ENCODE measurements at regions not wholly inside any gene's neighbourhood (a gene's known extent, or its start where the extent isn't known, plus 50 kb on each side); places are given as distances from the start of the nearest gene placed in this dataset.

- TF ChIP-seq CTCF (IDR thresholded peaks at IDR 0.05), result no peak
Measured at GRCh38 chr6:51116723-51117122, 298.1 kb downstream of the TFAP2B start.

DNA sequence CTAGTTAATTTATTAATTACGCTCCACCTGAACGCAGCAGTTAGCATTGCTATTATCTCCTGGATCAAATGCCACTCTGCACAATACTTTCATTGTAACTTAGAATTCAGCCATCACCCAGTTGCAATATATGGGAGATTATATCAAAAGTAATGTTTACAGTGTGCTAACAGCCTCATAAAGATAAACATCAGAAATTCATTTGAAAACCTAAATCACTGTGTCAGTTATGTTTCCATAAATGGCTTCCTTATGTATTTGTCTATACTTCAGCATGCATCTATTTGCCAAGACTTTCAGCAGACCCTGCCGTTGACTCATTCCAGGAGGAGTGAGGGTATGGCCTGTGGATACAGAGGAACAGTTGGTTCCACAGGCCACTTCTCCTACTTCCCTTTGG is 300.1 kb downstream of the TFAP2B start:
- no peak for TF ChIP-seq CTCF (IDR thresholded peaks at IDR 0.05)

GRCh38 chr6:51120016-51120415 is 301.3 kb downstream of the TFAP2B start:
- TF ChIP-seq CTCF (IDR thresholded peaks at IDR 0.05), result no peak

- no peak for TF ChIP-seq CTCF (IDR thresholded peaks at IDR 0.05)
Measured at GRCh38 chr6:51129043-51129442, 310.4 kb downstream of the TFAP2B start.

GRCh38 chr6:51137777-51138176 is 319.1 kb downstream of the TFAP2B start:
- no peak for TF ChIP-seq CTCF (IDR thresholded peaks at IDR 0.05)

GRCh38 chr6:51139950-51140385 is 321.3 kb downstream of the TFAP2B start:
- no peak for TF ChIP-seq CTCF (IDR thresholded peaks at IDR 0.05)

GRCh38 chr6:51141080-51141479 is 322.4 kb downstream of the TFAP2B start:
- TF ChIP-seq CTCF (IDR thresholded peaks at IDR 0.05), result no peak

DNA sequence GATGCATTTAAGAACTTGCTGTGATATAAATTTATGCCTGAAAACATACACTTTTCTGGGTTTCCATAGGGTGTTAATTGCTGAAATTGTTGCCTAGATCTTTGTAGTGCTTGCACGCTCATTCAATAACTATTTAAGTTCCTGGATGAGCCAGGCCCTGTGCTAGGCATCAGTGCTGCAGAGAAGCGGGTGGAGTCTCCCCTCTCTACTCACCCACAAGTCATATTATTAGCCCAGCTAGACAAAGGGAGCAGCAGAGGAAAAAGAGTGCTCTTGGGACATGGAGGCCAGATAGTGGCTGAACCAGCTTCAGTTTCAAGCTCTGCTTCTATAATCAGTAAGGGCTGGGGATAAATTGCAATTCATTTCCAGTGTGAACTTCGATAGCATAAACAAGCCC is 329.1 kb downstream of the TFAP2B start:
- no peak for TF ChIP-seq CTCF (IDR thresholded peaks at IDR 0.05)

Measured in LNCAP (cell line).